Lower leg skin (tissue), 4 donors: ENCODE measurements at regions not wholly inside any gene's neighbourhood (a gene's known extent, or its start where the extent isn't known, plus 50 kb on each side); places are given as distances from the start of the nearest gene placed in this dataset.

Source experiments
- DNase-seq, 2 donors: peaks; one replicate each; pipeline ENCODE4 v3.0.0-alpha.2; 2019; ENCODE audit warnings: low spot score in 2 of 2
- H3K4me3 ChIP-seq: fragments of 200-600 bp; sonication (generic); 2 replicates; pipeline ENCODE4 v1.5.1; 2017; ENCODE audit warnings: mild to moderate bottlenecking, low read depth; ENCODE audit not compliant: poor library complexity, severe bottlenecking
- POLR2A ChIP-seq, 2 donors: fragments of 450-650 bp; IDR thresholded peaks; one replicate each; pipeline ENCODE4 v1.6.1; 2016 to 2017; ENCODE audit warnings: antibody characterized with exemption in 2 of 2, mild to moderate bottlenecking in 1 of 2, moderate library complexity in 1 of 2
- WGBS, 2 donors: methylation state at CpG; one replicate each; pipeline ENCODE4 v1.1.5; 2018; 5-methylcytosine and 5-hydroxymethylcytosine counted together
- intact Hi-C: fragments of 100-400 bp; cut with DNase I; formaldehyde crosslinking; loops from one replicate; pipeline ENCODE4 v1.15.0; 2023; ENCODE audit warnings: low total_unique reads
- TF ChIP-seq, protein P1 (sequence below), 3 donors: fragments of 450-650 bp; IDR thresholded peaks; one replicate each; pipeline ENCODE4 v1.5.1; 2016; ENCODE audit warnings: antibody characterized with exemption in 3 of 3, mild to moderate bottlenecking in 3 of 3, moderate library complexity in 2 of 3

- H3K4me3 ChIP-seq = no peak overlapping the region
- no peak for DNase-seq
- intact Hi-C loops = no loop called here
- WGBS, 2 donors = 47 to 65% methylated on average over 2 of the region's 2 CpGs
- no peak for TF ChIP-seq POLR2A (IDR thresholded peaks at IDR 0.05)
- TF ChIP-seq, protein P1, sequence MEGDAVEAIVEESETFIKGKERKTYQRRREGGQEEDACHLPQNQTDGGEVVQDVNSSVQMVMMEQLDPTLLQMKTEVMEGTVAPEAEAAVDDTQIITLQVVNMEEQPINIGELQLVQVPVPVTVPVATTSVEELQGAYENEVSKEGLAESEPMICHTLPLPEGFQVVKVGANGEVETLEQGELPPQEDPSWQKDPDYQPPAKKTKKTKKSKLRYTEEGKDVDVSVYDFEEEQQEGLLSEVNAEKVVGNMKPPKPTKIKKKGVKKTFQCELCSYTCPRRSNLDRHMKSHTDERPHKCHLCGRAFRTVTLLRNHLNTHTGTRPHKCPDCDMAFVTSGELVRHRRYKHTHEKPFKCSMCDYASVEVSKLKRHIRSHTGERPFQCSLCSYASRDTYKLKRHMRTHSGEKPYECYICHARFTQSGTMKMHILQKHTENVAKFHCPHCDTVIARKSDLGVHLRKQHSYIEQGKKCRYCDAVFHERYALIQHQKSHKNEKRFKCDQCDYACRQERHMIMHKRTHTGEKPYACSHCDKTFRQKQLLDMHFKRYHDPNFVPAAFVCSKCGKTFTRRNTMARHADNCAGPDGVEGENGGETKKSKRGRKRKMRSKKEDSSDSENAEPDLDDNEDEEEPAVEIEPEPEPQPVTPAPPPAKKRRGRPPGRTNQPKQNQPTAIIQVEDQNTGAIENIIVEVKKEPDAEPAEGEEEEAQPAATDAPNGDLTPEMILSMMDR (IDR thresholded peaks at IDR 0.05) = no peak
These were observed 100.8 kb upstream of the WASF3 start for GRCh38 chr13:26456650-26457049.

DNA sequence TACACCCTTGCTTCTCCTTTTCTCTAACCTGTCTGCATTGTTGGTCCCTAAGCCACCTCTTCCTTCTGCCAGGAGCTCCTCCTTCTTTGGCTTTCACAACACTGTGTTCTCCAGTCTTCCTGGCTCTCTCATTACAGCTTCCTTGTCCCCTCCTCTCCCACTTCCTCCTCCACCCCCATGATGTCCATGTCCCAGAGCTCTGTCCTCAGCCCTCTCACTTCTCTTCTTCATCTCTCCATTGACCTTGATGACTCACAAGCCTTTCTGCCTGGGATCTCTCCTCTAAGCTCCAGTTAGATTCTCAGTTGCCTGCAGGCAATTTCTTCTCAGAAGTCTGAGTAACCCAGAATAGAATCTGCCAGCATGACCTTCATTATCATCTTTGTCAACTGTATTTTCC, 100.3 kb upstream of the WASF3 start:
- H3K4me3 ChIP-seq = no peak overlapping the region
- no peak for DNase-seq
- TF ChIP-seq POLR2A (IDR thresholded peaks at IDR 0.05) = no peak
- intact Hi-C loops = no loop called here

DNA sequence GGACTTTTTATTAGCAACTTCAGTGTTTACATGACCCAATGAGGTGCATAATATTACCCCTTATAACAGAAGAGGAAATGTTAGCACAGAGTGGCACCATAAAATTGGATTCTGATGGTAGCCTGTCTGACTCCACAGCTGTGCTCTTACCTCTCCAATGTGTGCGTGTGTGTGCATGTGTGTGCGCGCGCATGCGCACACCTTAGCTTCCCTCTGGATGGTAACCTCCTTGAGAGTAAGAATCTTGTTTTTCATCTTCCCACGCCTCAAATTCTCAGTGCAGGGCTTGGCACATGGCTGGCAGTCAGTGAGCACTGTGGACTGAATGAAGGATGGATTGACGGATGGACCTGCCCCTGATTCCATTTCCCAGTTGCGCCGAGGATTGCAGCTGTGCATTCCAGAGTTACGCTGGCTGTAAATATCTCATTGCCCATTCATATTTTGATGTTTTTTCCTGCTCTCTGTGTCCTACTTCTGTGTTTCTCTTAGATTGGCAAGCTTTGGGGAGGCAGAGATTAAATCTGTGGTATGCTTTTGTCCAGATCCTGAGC, 99.2 kb upstream of the WASF3 start:
- no peak for TF ChIP-seq POLR2A (IDR thresholded peaks at IDR 0.05)
- TF ChIP-seq, protein P1 (IDR thresholded peaks at IDR 0.05) = no peak
- 66 to 71% methylated on average over 10 of the region's 10 CpGs for WGBS, 2 donors
- no peak overlapping the region for H3K4me3 ChIP-seq
- intact Hi-C loops = no loop called here
- no peak for DNase-seq

- H3K4me3 ChIP-seq = no peak overlapping the region
- intact Hi-C loops = no loop called here
- TF ChIP-seq, protein P1 (IDR thresholded peaks at IDR 0.05) = no peak
- no peak for TF ChIP-seq POLR2A (IDR thresholded peaks at IDR 0.05)
- 59 to 60% methylated on average over 9 of the region's 9 CpGs for WGBS, 2 donors
- no peak for DNase-seq
These were observed 98.0 kb upstream of the WASF3 start for GRCh38 chr13:26459276-26460131.

DNA sequence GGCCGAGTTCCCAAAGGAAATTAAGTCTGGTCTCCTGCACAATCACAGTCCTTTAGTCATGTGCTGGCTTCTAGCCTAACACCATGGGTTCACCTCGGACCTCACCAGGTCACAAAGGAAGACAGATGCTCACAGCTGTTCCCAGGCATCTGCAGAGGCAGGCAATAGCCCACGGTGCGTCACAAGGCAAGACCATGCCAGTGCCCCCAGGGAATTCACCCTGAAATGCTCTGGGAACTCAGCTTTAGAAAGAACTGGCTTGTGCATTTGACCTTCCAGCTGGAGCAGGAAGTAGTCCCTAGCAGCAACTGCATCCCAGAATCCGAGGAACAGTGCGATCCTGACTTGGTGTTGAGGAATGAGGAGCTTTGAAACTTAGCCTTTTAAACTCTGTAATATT, 96.8 kb upstream of the WASF3 start:
- intact Hi-C loops = no loop called here

GRCh38 chr13:26463296-26463695, 94.2 kb upstream of the WASF3 start:
- WGBS, 2 donors = 90 to 92% methylated on average over 6 of the region's 6 CpGs
- TF ChIP-seq POLR2A (IDR thresholded peaks at IDR 0.05) = no peak
- TF ChIP-seq, protein P1 (IDR thresholded peaks at IDR 0.05) = no peak
- no peak for DNase-seq
- no peak overlapping the region for H3K4me3 ChIP-seq
- intact Hi-C loops = no loop called here

More for the DNA sequence above, 96.8 kb upstream of the WASF3 start:
- no peak for TF ChIP-seq POLR2A (IDR thresholded peaks at IDR 0.05)
- TF ChIP-seq, protein P1 (IDR thresholded peaks at IDR 0.05) = no peak
- no peak for DNase-seq
- no peak overlapping the region for H3K4me3 ChIP-seq
- 59 to 68% methylated on average over 6 of the region's 6 CpGs for WGBS, 2 donors
